GM23338 (cell line): ENCODE measurements at regions not wholly inside any gene's neighbourhood (a gene's known extent, or its start where the extent isn't known, plus 50 kb on each side); places are given as distances from the start of the nearest gene placed in this dataset.

Experiments used
- CREB1 ChIP-seq: fragments of 250-450 bp; sonication (Bioruptor Pico); IDR thresholded peaks from 2 replicates; pipeline ENCODE4 v1.5.0; 2020; ENCODE audit warnings: low read depth, mild to moderate bottlenecking, moderate library complexity
- CTCF ChIP-seq, 2 experiments: fragments of 200-600 bp in 1 of 2; sonication (generic) in 1 of 2; conservative IDR thresholded peaks; 2 replicates each; pipeline versions ENCODE4 v1.5.1 to v1.6.1; 2016 to 2017; ENCODE audit warnings: antibody characterized with exemption in 2 of 2, low read depth in 2 of 2, mild to moderate bottlenecking in 2 of 2, moderate library complexity in 1 of 2
- EZH2 ChIP-seq: fragments of 200-600 bp; sonication (generic); IDR thresholded peaks from one replicate; pipeline ENCODE4 v1.8.0; 2017; ENCODE audit warnings: antibody characterized with exemption, mild to moderate bottlenecking, low read depth; ENCODE audit not compliant: unreplicated experiment
- EZH2phosphoT487 ChIP-seq: fragments of 200-600 bp; sonication (generic); IDR thresholded peaks from one replicate; pipeline ENCODE4 v1.8.1; 2018; ENCODE audit warnings: antibody characterized with exemption; ENCODE audit not compliant: unreplicated experiment
- JUNB ChIP-seq: IDR thresholded peaks from one replicate; pipeline ENCODE4 v1.6.1; 2016; ENCODE audit warnings: antibody characterized with exemption; ENCODE audit not compliant: unreplicated experiment
- POLR2AphosphoS5 ChIP-seq: IDR thresholded peaks from 2 replicates; pipeline ENCODE4 v1.6.1; 2016; ENCODE audit warnings: antibody characterized with exemption, low read depth
- REST ChIP-seq: IDR thresholded peaks from one replicate; pipeline ENCODE4 v1.6.1; 2018; ENCODE audit warnings: antibody characterized with exemption; ENCODE audit not compliant: unreplicated experiment
- STAT1 ChIP-seq: IDR thresholded peaks from one replicate; pipeline ENCODE4 v1.6.1; 2016; ENCODE audit warnings: antibody characterized with exemption; ENCODE audit not compliant: unreplicated experiment
- ZNF114 ChIP-seq: fragments of 250-450 bp; sonication (Bioruptor Pico); IDR thresholded peaks from 2 replicates; pipeline ENCODE4 v1.5.0; 2020; ENCODE audit warnings: mild to moderate bottlenecking, moderate library complexity
- ZNF331 ChIP-seq: fragments of 250-450 bp; sonication (Bioruptor Pico); IDR thresholded peaks from 2 replicates; pipeline ENCODE4 v1.5.0; 2020; ENCODE audit warnings: low read depth, mild to moderate bottlenecking, moderate library complexity
- ZNF462 ChIP-seq: fragments of 250-450 bp; sonication (Bioruptor Pico); IDR thresholded peaks from 2 replicates; pipeline ENCODE4 v1.5.0; 2020; ENCODE audit warnings: mild to moderate bottlenecking, moderate library complexity

GRCh38 chr3:80035021-80035420 lies 267.2 kb upstream of the ROBO1 start:
- TF ChIP-seq EZH2, result no peak
- TF ChIP-seq EZH2phosphoT487, result no peak
- no peak for TF ChIP-seq STAT1
- TF ChIP-seq CTCF (conservative IDR thresholded peaks at IDR 0.05; ENCODE audit: low read depth in 2 of 2), result no peak
- no peak for TF ChIP-seq POLR2AphosphoS5
- no peak for TF ChIP-seq ZNF331
- no peak for TF ChIP-seq ZNF462 (CRISPR knock-in tag)
- TF ChIP-seq REST, result no peak
- TF ChIP-seq CREB1 (CRISPR knock-in tag), result no peak
- TF ChIP-seq ZNF114 (CRISPR knock-in tag), result no peak
- TF ChIP-seq JUNB, result no peak
